ENCODE measurements at regions not wholly inside any gene's neighbourhood (a gene's known extent, or its start where the extent isn't known, plus 50 kb on each side); places are given as distances from the start of the nearest gene placed in this dataset.

GRCh38 chr6:148179786-148180185 lies 162.9 kb upstream of the SASH1 start:
- TF ChIP-seq CTCF (conservative IDR thresholded peaks at IDR 0.05; ENCODE audit: low read depth, low read length) (peak; percentile 68), EZH2phosphoT487 (IDR thresholded peaks at IDR 0.05; ENCODE audit: borderline replicate concordance, low read length) (no peak), EZH2 (IDR thresholded peaks at IDR 0.05; ENCODE audit: low read length, unreplicated experiment) (no peak)

Data from PC-3 (cell line).